ENCODE measurements at regions not wholly inside any gene's neighbourhood (a gene's known extent, or its start where the extent isn't known, plus 50 kb on each side); places are given as distances from the start of the nearest gene placed in this dataset.

- 68% methylated on average over 4 of the region's 4 CpGs; no CpG with 5 or more reads in 1 of the 2 experiments for WGBS, 2 experiments (ENCODE audit: extremely low coverage in 1 of 2, insufficient coverage in 1 of 2, insufficient read length in 1 of 2, insufficient replicate concordance in 2 of 2, low coverage in 1 of 2, low lambda C conversion rate in 2 of 2, missing lambda C conversion rate in 1 of 2)
- no peaks in the 10 kb centered on the region for H3K79me1 ChIP-seq (ENCODE audit: low read depth, low read length)
- H3K23me2 ChIP-seq (ENCODE audit: low read depth, low read length): no peaks in the 10 kb centered on the region; the same call in 1 of the 2 replicates
- H3K4me2 ChIP-seq (ENCODE audit: insufficient read depth in 1 of 2, low read depth in 2 of 2, low read length in 2 of 2): no peak overlapping the region
- no peak for FAIRE-seq
- H3K9ac ChIP-seq (replicated peaks in 1 of 4; ENCODE audit: extremely low read depth in 1 of 4, low read depth in 3 of 4, low read length in 3 of 4): no peak overlapping the region
- no peak overlapping the region for H2AFZ ChIP-seq (ENCODE audit: low read length)
- no peak overlapping the region for H3K14ac ChIP-seq (ENCODE audit: insufficient read length)
- no peak overlapping the region for H3K18ac ChIP-seq (ENCODE audit: extremely low read depth, low read length)
- no peaks in the 10 kb centered on the region for H3K36me3 ChIP-seq (ENCODE audit: control insufficient read depth in 2 of 4, insufficient read depth in 4 of 4, low read length in 3 of 4)
- no peaks in the 10 kb centered on the region for H3K27me3 ChIP-seq (replicated peaks in 1 of 4; ENCODE audit: control insufficient read depth in 3 of 4, extremely low read depth in 1 of 4, insufficient read depth in 3 of 4, low read length in 3 of 4)
- H3K9me3 ChIP-seq (ENCODE audit: insufficient read depth in 2 of 2, low read depth in 1 of 2, low read length in 1 of 2): no peaks in the 10 kb centered on the region
- ChIA-PET POLR2A (ENCODE audit: partially characterized antibody) (no interaction called here), CTCF (ENCODE audit: partially characterized antibody) (interaction anchor here (0.9 to 1.3 kb wide), 4 partner anchors 24 to 310 kb away, joined by 3 to 4 read pairs (median 3); no protein-coding TSS in a partner anchor)
- H3K56ac ChIP-seq (replicated peaks; ENCODE audit: insufficient read length, low read depth, low read length): no peak overlapping the region
- H3K4ac ChIP-seq (replicated peaks; ENCODE audit: insufficient read length, low read depth, low read length): no peak overlapping the region
- no peak overlapping the region for H2BK12ac ChIP-seq (ENCODE audit: low read depth, low read length)
- no peak overlapping the region for H4K8ac ChIP-seq (ENCODE audit: extremely low read depth, insufficient read depth, low read length)
- no peak for DNase-seq (ENCODE audit: low read depth in 1 of 2, low spot score in 2 of 2)
- H4K91ac ChIP-seq (replicated peaks; ENCODE audit: insufficient read length, low read length): no peak overlapping the region
- H3K79me2 ChIP-seq (ENCODE audit: control insufficient read depth in 1 of 2, insufficient read depth in 2 of 2, low read length in 2 of 2): no peaks in the 10 kb centered on the region
- H4K20me1 ChIP-seq (replicated peaks in 1 of 2; ENCODE audit: control insufficient read depth in 1 of 2, insufficient read depth in 2 of 2, low read length in 2 of 2): no peaks in the 10 kb centered on the region
- H2BK5ac ChIP-seq (ENCODE audit: low read depth, low read length): no peak overlapping the region
- H3K23ac ChIP-seq (ENCODE audit: insufficient read length): no peak overlapping the region
- H3K27ac ChIP-seq (ENCODE audit: low read depth, low read length): no peak overlapping the region
- no peak overlapping the region for H2AK5ac ChIP-seq (ENCODE audit: low read depth, low read length)
- peaks cover 17 to 24% (median 19%) of the 10 kb centered on the region in 4 experiments for H3K4me1 ChIP-seq (replicated peaks in 1 of 4; ENCODE audit: control insufficient read depth in 3 of 4, insufficient read depth in 4 of 4, low read length in 3 of 4)
- no peak overlapping the region for H2BK20ac ChIP-seq (ENCODE audit: low read length)
- no peak overlapping the region for H2BK15ac ChIP-seq (ENCODE audit: low read length)
- H3K4me3 ChIP-seq (ENCODE audit: extremely low read depth in 1 of 4, insufficient read depth in 2 of 4, low read depth in 3 of 4, low read length in 4 of 4): no peak overlapping the region
- H2BK120ac ChIP-seq (replicated peaks; ENCODE audit: low read depth, low read length): no peak overlapping the region
- no peak overlapping the region for H4K5ac ChIP-seq (ENCODE audit: insufficient read length, low read depth, low read length)
- TF ChIP-seq JUN (IDR thresholded peaks at IDR 0.05; ENCODE audit: low read depth, low read length) (no peak), TAF1 (IDR thresholded peaks at IDR 0.05; ENCODE audit: low read depth, low read length) (no peak), CREB1 (IDR thresholded peaks at IDR 0.05) (no peak), EZH2 (IDR thresholded peaks at IDR 0.05; ENCODE audit: low read depth, low read length, severe bottlenecking) (no peak), MAFK (IDR thresholded peaks at IDR 0.05; ENCODE audit: low read depth, low read length) (no peak), GABPA (IDR thresholded peaks at IDR 0.05; ENCODE audit: borderline replicate concordance, insufficient read depth, low read length) (no peak), CEBPB (IDR thresholded peaks at IDR 0.05; ENCODE audit: low read depth, low read length) (no peak), CBX8 (IDR thresholded peaks at IDR 0.05; ENCODE audit: borderline replicate concordance, low read depth, low read length) (no peak)
Observed at GRCh38 chr10:123462756-123463155, 203.4 kb upstream of the GPR26 start.

All from H1 (cell line).